ENCODE measurements at regions not wholly inside any gene's neighbourhood (a gene's known extent, or its start where the extent isn't known, plus 50 kb on each side); places are given as distances from the start of the nearest gene placed in this dataset.

DNA sequence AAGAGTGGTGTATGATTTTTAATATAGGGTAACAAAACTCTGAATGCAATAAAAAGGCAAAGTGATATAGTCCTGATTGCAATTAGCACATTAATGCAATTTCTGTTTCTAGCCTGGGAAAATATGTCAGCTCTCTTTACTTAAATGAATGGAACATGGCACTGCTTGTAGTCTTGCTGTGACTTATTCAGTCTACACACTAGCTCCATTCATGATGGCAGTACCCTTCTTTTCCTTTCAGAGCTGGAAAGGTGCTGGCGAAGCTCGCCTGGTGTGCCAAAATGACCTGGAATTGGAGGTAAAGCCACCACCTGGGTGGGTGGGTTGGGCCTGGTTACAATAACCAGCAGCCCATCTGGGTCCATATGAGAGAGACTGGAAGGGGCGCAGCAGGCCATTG, 85.3 kb downstream of the ZNF365 start:
- TF ChIP-seq POLR2A (IDR thresholded peaks at IDR 0.05; ENCODE audit: extremely low read depth, insufficient read length): no peak
- TF ChIP-seq, protein P1, sequence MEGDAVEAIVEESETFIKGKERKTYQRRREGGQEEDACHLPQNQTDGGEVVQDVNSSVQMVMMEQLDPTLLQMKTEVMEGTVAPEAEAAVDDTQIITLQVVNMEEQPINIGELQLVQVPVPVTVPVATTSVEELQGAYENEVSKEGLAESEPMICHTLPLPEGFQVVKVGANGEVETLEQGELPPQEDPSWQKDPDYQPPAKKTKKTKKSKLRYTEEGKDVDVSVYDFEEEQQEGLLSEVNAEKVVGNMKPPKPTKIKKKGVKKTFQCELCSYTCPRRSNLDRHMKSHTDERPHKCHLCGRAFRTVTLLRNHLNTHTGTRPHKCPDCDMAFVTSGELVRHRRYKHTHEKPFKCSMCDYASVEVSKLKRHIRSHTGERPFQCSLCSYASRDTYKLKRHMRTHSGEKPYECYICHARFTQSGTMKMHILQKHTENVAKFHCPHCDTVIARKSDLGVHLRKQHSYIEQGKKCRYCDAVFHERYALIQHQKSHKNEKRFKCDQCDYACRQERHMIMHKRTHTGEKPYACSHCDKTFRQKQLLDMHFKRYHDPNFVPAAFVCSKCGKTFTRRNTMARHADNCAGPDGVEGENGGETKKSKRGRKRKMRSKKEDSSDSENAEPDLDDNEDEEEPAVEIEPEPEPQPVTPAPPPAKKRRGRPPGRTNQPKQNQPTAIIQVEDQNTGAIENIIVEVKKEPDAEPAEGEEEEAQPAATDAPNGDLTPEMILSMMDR (IDR thresholded peaks at IDR 0.05; ENCODE audit: low read depth, low read length): no peak
- TF ChIP-seq, protein P2, sequence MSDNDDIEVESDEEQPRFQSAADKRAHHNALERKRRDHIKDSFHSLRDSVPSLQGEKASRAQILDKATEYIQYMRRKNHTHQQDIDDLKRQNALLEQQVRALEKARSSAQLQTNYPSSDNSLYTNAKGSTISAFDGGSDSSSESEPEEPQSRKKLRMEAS (IDR thresholded peaks at IDR 0.05; ENCODE audit: low read depth, low read length): no peak
